ENCODE measurements at regions not wholly inside any gene's neighbourhood (a gene's known extent, or its start where the extent isn't known, plus 50 kb on each side); places are given as distances from the start of the nearest gene placed in this dataset.

- intact Hi-C loops (cut with DNase I; ENCODE audit: low total_unique reads) = no loop called here
- no peaks in the 10 kb centered on the region for H3K9me3 ChIP-seq
- no peak for TF ChIP-seq EP300 (IDR thresholded peaks at IDR 0.05; ENCODE audit: low read depth)
- no peak for TF ChIP-seq POLR2A (IDR thresholded peaks at IDR 0.05)
- no peak for TF ChIP-seq POLR2AphosphoS5 (IDR thresholded peaks at IDR 0.05)
- no peak for TF ChIP-seq CTCF (IDR thresholded peaks at IDR 0.05)
- 73 to 77% methylated on average over 1 of the region's 1 CpG for WGBS, 2 donors (ENCODE audit: low coverage in 1 of 2)
- H3K27me3 ChIP-seq = no peaks in the 10 kb centered on the region
- DNase-seq = no peak
- H3K4me1 ChIP-seq = no peaks in the 10 kb centered on the region
- H3K4me3 ChIP-seq = no peak overlapping the region
- H3K36me3 ChIP-seq = no peaks in the 10 kb centered on the region
- H3K27ac ChIP-seq = no peak overlapping the region
- in situ Hi-C loops (cut with MboI; ENCODE audit: low pct_ligation_motif_present in 1 of 4, low pct_unique_long_range_greater_than_20kb in 1 of 4, low sequenced_read_pairs in 3 of 4) = no loop called here
These were observed 408.1 kb upstream of the DSEL start for GRCh38 chr18:67924656-67925055.

GRCh38 chr18:67919316-67919715, 402.8 kb upstream of the DSEL start:
- in situ Hi-C loops (cut with MboI; ENCODE audit: low pct_ligation_motif_present in 1 of 4, low pct_unique_long_range_greater_than_20kb in 1 of 4, low sequenced_read_pairs in 3 of 4) = no loop called here
- WGBS, 2 donors (ENCODE audit: low coverage in 1 of 2) = 89% methylated on average over 1 of the region's 1 CpG; no CpG with 5 or more reads in 1 of the 2 donors
- no peak for DNase-seq

GRCh38 chr18:67916097-67916496, 399.6 kb upstream of the DSEL start:
- no peak for TF ChIP-seq EP300 (IDR thresholded peaks at IDR 0.05; ENCODE audit: low read depth)
- TF ChIP-seq POLR2A (IDR thresholded peaks at IDR 0.05) = no peak
- TF ChIP-seq CTCF (IDR thresholded peaks at IDR 0.05) = no peak
- TF ChIP-seq POLR2AphosphoS5 (IDR thresholded peaks at IDR 0.05) = no peak
- Histone ChIP-seq H3K9me3 (no peaks in the 10 kb centered on the region), H3K27ac (no peak overlapping the region), H3K36me3 (no peaks in the 10 kb centered on the region), H3K27me3 (no peaks in the 10 kb centered on the region), H3K4me3 (no peak overlapping the region), H3K4me1 (no peaks in the 10 kb centered on the region)
- intact Hi-C loops (cut with DNase I; ENCODE audit: low total_unique reads) = no loop called here
- DNase-seq = no peak
- in situ Hi-C loops (cut with MboI; ENCODE audit: low pct_ligation_motif_present in 1 of 4, low pct_unique_long_range_greater_than_20kb in 1 of 4, low sequenced_read_pairs in 3 of 4) = no loop called here
- WGBS, 2 donors (ENCODE audit: low coverage in 1 of 2) = 80 to 95% methylated on average over 7 of the region's 7 CpGs

More at GRCh38 chr18:67919316-67919715, 402.8 kb upstream of the DSEL start:
- no peaks in the 10 kb centered on the region for H3K4me1 ChIP-seq
- H3K27me3 ChIP-seq = no peaks in the 10 kb centered on the region
- intact Hi-C loops (cut with DNase I; ENCODE audit: low total_unique reads) = no loop called here
- H3K4me3 ChIP-seq = no peak overlapping the region
- no peak overlapping the region for H3K27ac ChIP-seq
- H3K36me3 ChIP-seq = no peaks in the 10 kb centered on the region
- no peak for TF ChIP-seq EP300 (IDR thresholded peaks at IDR 0.05; ENCODE audit: low read depth)
- no peak for TF ChIP-seq POLR2A (IDR thresholded peaks at IDR 0.05)
- no peak for TF ChIP-seq CTCF (IDR thresholded peaks at IDR 0.05)
- no peak for TF ChIP-seq POLR2AphosphoS5 (IDR thresholded peaks at IDR 0.05)
- no peaks in the 10 kb centered on the region for H3K9me3 ChIP-seq

GRCh38 chr18:67913040-67913439, 396.5 kb upstream of the DSEL start:
- intact Hi-C loops (cut with DNase I; ENCODE audit: low total_unique reads) = no loop called here

More at GRCh38 chr18:67913040-67913439, 396.5 kb upstream of the DSEL start:
- no peak for TF ChIP-seq POLR2AphosphoS5 (IDR thresholded peaks at IDR 0.05)
- no peak for TF ChIP-seq POLR2A (IDR thresholded peaks at IDR 0.05)
- TF ChIP-seq CTCF (IDR thresholded peaks at IDR 0.05) = no peak
- TF ChIP-seq EP300 (IDR thresholded peaks at IDR 0.05; ENCODE audit: low read depth) = no peak
- Histone ChIP-seq H3K27me3 (no peaks in the 10 kb centered on the region), H3K4me1 (no peaks in the 10 kb centered on the region), H3K4me3 (no peak overlapping the region), H3K36me3 (no peaks in the 10 kb centered on the region), H3K27ac (no peak overlapping the region), H3K9me3 (no peaks in the 10 kb centered on the region)
- 31 to 50% methylated on average over 1 of the region's 1 CpG for WGBS, 2 donors (ENCODE audit: low coverage in 1 of 2)
- in situ Hi-C loops (cut with MboI; ENCODE audit: low pct_ligation_motif_present in 1 of 4, low pct_unique_long_range_greater_than_20kb in 1 of 4, low sequenced_read_pairs in 3 of 4) = no loop called here
- no peak for DNase-seq
